Panc1 (cell line): ENCODE measurements at regions not wholly inside any gene's neighbourhood (a gene's known extent, or its start where the extent isn't known, plus 50 kb on each side); places are given as distances from the start of the nearest gene placed in this dataset.

Experiments used
- ATAC-seq: fragments of 200-7000 bp; cut with Tn5 transposase; 2 replicates; pipeline ENCODE4 v1.9.1; 2020; ENCODE audit warnings: mild to moderate bottlenecking, moderate library complexity
- BruUV-seq: library from RNA; stranded (reverse); fragments of 400-500 nt; replicated peaks from 2 replicates; lab custom pipeline; 2021; lab: Mats Ljungman, UMichigan
- CTCF ChIA-PET: fragments of 300-600 bp; sonication (Branson Sonifier 250); formaldehyde crosslinking; loops from one replicate; lab custom pipeline; 2022; ENCODE audit warnings: antibody characterized with exemption; lab: Charles Lee
- POLR2A ChIA-PET: fragments of 300-600 bp; sonication (Branson Sonifier 250); formaldehyde crosslinking; loops from one replicate; lab custom pipeline; 2022; ENCODE audit warnings: antibody characterized with exemption; lab: Charles Lee
- DNase-seq: peaks from one replicate; pipeline ENCODE4 v3.0.0-alpha.2; 2010; ENCODE audit warnings: low read depth, low spot score
- H3K27ac ChIP-seq: 2 replicates; pipeline ENCODE4 v1.5.1; 2011; ENCODE audit warnings: mild to moderate bottlenecking, low read length, inconsistent platforms
- H3K27me3 ChIP-seq: fragments of 200-500 bp; sonication (Bioruptor generic); 2 replicates; pipeline ENCODE4 v1.6.0; 2014; ENCODE audit warnings: low read length, inconsistent platforms; ENCODE audit not compliant: control insufficient read depth, insufficient read depth
- H3K36me3 ChIP-seq: fragments of 200-500 bp; sonication (Bioruptor generic); 2 replicates; pipeline ENCODE4 v1.5.1; 2014; ENCODE audit warnings: inconsistent platforms, mild to moderate bottlenecking, low read length, moderate library complexity; ENCODE audit not compliant: control insufficient read depth, insufficient read depth
- H3K4me1 ChIP-seq: 2 replicates; pipeline ENCODE4 v1.5.1; 2011; ENCODE audit warnings: inconsistent platforms, mild to moderate bottlenecking, low read length, moderate library complexity; ENCODE audit not compliant: control insufficient read depth, insufficient read depth
- H3K4me3 ChIP-seq, 2 experiments: 2 replicates each; pipeline ENCODE4 v1.5.1; 2011 to 2012; ENCODE audit warnings: low read depth in 2 of 2, low read length in 2 of 2, mild to moderate bottlenecking in 2 of 2, inconsistent platforms in 1 of 2, moderate library complexity in 1 of 2
- H3K9me3 ChIP-seq: fragments of 200-500 bp; sonication (Bioruptor generic); 2 replicates; pipeline ENCODE4 v1.5.1; 2014; ENCODE audit warnings: low read depth, mild to moderate bottlenecking, inconsistent platforms, low read length, moderate library complexity; ENCODE audit not compliant: control insufficient read depth, insufficient read depth
- CTCF ChIP-seq: fragments of 450-650 bp; IDR thresholded peaks from 2 replicates; pipeline ENCODE4 v1.5.1; 2017; ENCODE audit warnings: mild to moderate bottlenecking
- POLR2AphosphoS5 ChIP-seq: IDR thresholded peaks from 2 replicates; pipeline ENCODE4 v1.6.1; 2012; ENCODE audit warnings: mild to moderate bottlenecking, low read depth, low read length, moderate library complexity
- REST ChIP-seq, 2 experiments: IDR thresholded peaks; 2 replicates each; pipeline ENCODE4 v1.6.1; 2011 to 2012; ENCODE audit warnings: low read depth in 2 of 2, control low read depth in 1 of 2, low read length in 1 of 2, mild to moderate bottlenecking in 1 of 2, moderate library complexity in 1 of 2; ENCODE audit not compliant: insufficient read depth in 1 of 2
- SIN3A ChIP-seq: IDR thresholded peaks from 2 replicates; pipeline ENCODE4 v1.6.1; 2012; ENCODE audit warnings: low read depth, mild to moderate bottlenecking, low read length, moderate library complexity, borderline replicate concordance; ENCODE audit not compliant: insufficient read depth
- TCF7L2 ChIP-seq: IDR thresholded peaks from 2 replicates; pipeline ENCODE4 v1.6.1; 2011; ENCODE audit warnings: mild to moderate bottlenecking, low read depth, low read length, inconsistent platforms
- in situ Hi-C: cut with HindIII; loops from 2 replicates; pipeline ENCODE4 v1.10.0; 2016; ENCODE audit warnings: low sequenced_read_pairs, low pct_unique_long_range_greater_than_20kb
- intact Hi-C: fragments of 100-400 bp; cut with micrococcal nuclease; formaldehyde crosslinking; loops from one replicate; pipeline ENCODE4 v1.10.0; 2022; ENCODE audit not compliant: unreplicated experiment

GRCh38 chr13:99064624-99065234, 86.9 kb upstream of the DOCK9 start:
- no peak overlapping the region for H3K27ac ChIP-seq
- in situ Hi-C loops = no loop called here
- no peaks in the 10 kb centered on the region for H3K36me3 ChIP-seq
- no peaks in the 10 kb centered on the region for H3K9me3 ChIP-seq
- TF ChIP-seq REST (IDR thresholded peaks at IDR 0.05; ENCODE audit: insufficient read depth in 1 of 2, low read depth in 2 of 2, low read length in 1 of 2) (no peak), CTCF (no peak), TCF7L2 (no peak), POLR2AphosphoS5 (no peak), SIN3A (no peak)
- ChIA-PET CTCF (interaction anchor here (0.5 kb wide), 1 partner anchor 43 kb away, joined by 8 read pairs; no protein-coding TSS in a partner anchor), POLR2A (no interaction called here)
- H3K27me3 ChIP-seq = no peaks in the 10 kb centered on the region
- DNase-seq (no peak), ATAC-seq (no peak)
- intact Hi-C loops = no loop called here
- no TSS peak for BruUV-seq
- peaks cover 6% of the 10 kb centered on the region; the same call in 1 of the 2 replicates for H3K4me1 ChIP-seq
- H3K4me3 ChIP-seq = no peak overlapping the region

- Histone ChIP-seq H3K4me1 (peaks cover 6% of the 10 kb centered on the region; the same call in 1 of the 2 replicates), H3K27me3 (no peaks in the 10 kb centered on the region), H3K9me3 (no peaks in the 10 kb centered on the region), H3K36me3 (no peaks in the 10 kb centered on the region), H3K4me3 (no peak overlapping the region), H3K27ac (no peak overlapping the region)
- no peak for TF ChIP-seq SIN3A
- no peak for TF ChIP-seq CTCF
- no peak for TF ChIP-seq TCF7L2
- no peak for TF ChIP-seq POLR2AphosphoS5
- no peak for TF ChIP-seq REST (IDR thresholded peaks at IDR 0.05; ENCODE audit: insufficient read depth in 1 of 2, low read depth in 2 of 2, low read length in 1 of 2)
- DNase-seq (no peak), ATAC-seq (no peak)
- POLR2A ChIA-PET = no interaction called here
- no TSS peak for BruUV-seq
- CTCF ChIA-PET = interaction anchor here (0.5 kb wide), 1 partner anchor 43 kb away, joined by 8 read pairs; no protein-coding TSS in a partner anchor
- intact Hi-C loops (no loop called here), in situ Hi-C loops (no loop called here)
Observed at GRCh38 chr13:99065235-99066015, 87.6 kb upstream of the DOCK9 start.
